Naive thymus-derived CD4-positive, alpha-beta T cell (primary cell): ENCODE measurements at regions not wholly inside any gene's neighbourhood (a gene's known extent, or its start where the extent isn't known, plus 50 kb on each side); places are given as distances from the start of the nearest gene placed in this dataset.

Experiments used
- ATAC-seq: fragments of 150-1000 bp; cut with Tn5 transposase; 2 replicates; pipeline ENCODE4 v1.10.0; 2021; ENCODE audit warnings: mild to moderate bottlenecking, moderate library complexity
- CTCF ChIA-PET: fragments of 350-600 bp; sonication (Branson Sonifier 250); formaldehyde crosslinking; loops from one replicate; lab custom pipeline; 2021; ENCODE audit warnings: antibody characterized with exemption; lab: Charles Lee
- POLR2A ChIA-PET: fragments of 350-600 bp; sonication (Branson Sonifier 250); formaldehyde crosslinking; loops from one replicate; lab custom pipeline; 2021; ENCODE audit warnings: antibody characterized with exemption, inconsistent platforms; lab: Charles Lee
- DNase-seq, 9 donors: peaks; one replicate each; pipeline versions ENCODE4 v3.0.0 to v3.0.0-alpha.2; 2020 to 2022; ENCODE audit warnings: mixed read lengths in 1 of 9
- H3K27ac ChIP-seq: one replicate; pipeline ENCODE4 v1.7.0; 2013; ENCODE audit warnings: mild to moderate bottlenecking, low read depth, low read length, moderate library complexity
- H3K27me3 ChIP-seq, 2 donors: one replicate each; pipeline ENCODE4 v1.7.0; 2013; ENCODE audit warnings: low read length in 2 of 2, mild to moderate bottlenecking in 2 of 2, moderate library complexity in 2 of 2; ENCODE audit not compliant: control insufficient read depth in 2 of 2, insufficient read depth in 2 of 2
- H3K36me3 ChIP-seq, 3 experiments: 1 replicate in 2 of 3; 2 replicates in 1 of 3; pipeline ENCODE4 v1.7.0; 2013; ENCODE audit warnings: low read length in 3 of 3, mild to moderate bottlenecking in 3 of 3, moderate library complexity in 1 of 3; ENCODE audit not compliant: insufficient read depth in 3 of 3, control insufficient read depth in 2 of 3
- H3K4me1 ChIP-seq, 2 donors: one replicate each; pipeline ENCODE4 v1.7.0; 2013; ENCODE audit warnings: low read length in 2 of 2, mild to moderate bottlenecking in 2 of 2, moderate library complexity in 1 of 2; ENCODE audit not compliant: control insufficient read depth in 2 of 2, insufficient read depth in 2 of 2
- H3K4me3 ChIP-seq: 2 replicates; pipeline ENCODE4 v1.7.0; 2013; ENCODE audit warnings: mild to moderate bottlenecking, low read length
- H3K9me3 ChIP-seq, 3 experiments: 1 replicate in 2 of 3; 2 replicates in 1 of 3; pipeline ENCODE4 v1.7.0; 2013; ENCODE audit warnings: low read length in 3 of 3; ENCODE audit not compliant: control insufficient read depth in 2 of 3
- H3K27ac Mint-ChIP-seq, 9 donors: one replicate each; pipeline ENCODE4 v1.8.0; 2020 to 2022; ENCODE audit warnings: mixed read lengths in 9 of 9, mild to moderate bottlenecking in 8 of 9, moderate library complexity in 5 of 9, inconsistent platforms in 2 of 9
- H3K27me3 Mint-ChIP-seq, 5 donors: one replicate each; pipeline ENCODE4 v1.8.0; 2021 to 2022; ENCODE audit warnings: mixed read lengths in 5 of 5, mild to moderate bottlenecking in 1 of 5
- H3K36me3 Mint-ChIP-seq, 5 donors: one replicate each; pipeline ENCODE4 v1.8.0; 2020 to 2022; ENCODE audit warnings: mixed read lengths in 5 of 5, mild to moderate bottlenecking in 3 of 5, inconsistent platforms in 1 of 5
- H3K4me1 Mint-ChIP-seq, 7 donors: one replicate each; pipeline ENCODE4 v1.8.0; 2020 to 2022; ENCODE audit warnings: mixed read lengths in 7 of 7, mild to moderate bottlenecking in 3 of 7, inconsistent platforms in 1 of 7
- H3K4me3 Mint-ChIP-seq, 10 donors: one replicate each; pipeline ENCODE4 v1.8.0; 2020 to 2022; ENCODE audit warnings: mild to moderate bottlenecking in 10 of 10, mixed read lengths in 10 of 10, moderate library complexity in 6 of 10, inconsistent platforms in 2 of 10
- H3K9me3 Mint-ChIP-seq, 11 donors: one replicate each; pipeline ENCODE4 v1.8.0; 2020 to 2022; ENCODE audit warnings: mixed read lengths in 11 of 11, mild to moderate bottlenecking in 4 of 11, inconsistent platforms in 1 of 11, moderate library complexity in 1 of 11
- intact Hi-C, 2 donors: fragments of 100-400 bp; cut with micrococcal nuclease; formaldehyde crosslinking; loops; one replicate each; pipeline ENCODE4 v1.15.1; 2023

DNA sequence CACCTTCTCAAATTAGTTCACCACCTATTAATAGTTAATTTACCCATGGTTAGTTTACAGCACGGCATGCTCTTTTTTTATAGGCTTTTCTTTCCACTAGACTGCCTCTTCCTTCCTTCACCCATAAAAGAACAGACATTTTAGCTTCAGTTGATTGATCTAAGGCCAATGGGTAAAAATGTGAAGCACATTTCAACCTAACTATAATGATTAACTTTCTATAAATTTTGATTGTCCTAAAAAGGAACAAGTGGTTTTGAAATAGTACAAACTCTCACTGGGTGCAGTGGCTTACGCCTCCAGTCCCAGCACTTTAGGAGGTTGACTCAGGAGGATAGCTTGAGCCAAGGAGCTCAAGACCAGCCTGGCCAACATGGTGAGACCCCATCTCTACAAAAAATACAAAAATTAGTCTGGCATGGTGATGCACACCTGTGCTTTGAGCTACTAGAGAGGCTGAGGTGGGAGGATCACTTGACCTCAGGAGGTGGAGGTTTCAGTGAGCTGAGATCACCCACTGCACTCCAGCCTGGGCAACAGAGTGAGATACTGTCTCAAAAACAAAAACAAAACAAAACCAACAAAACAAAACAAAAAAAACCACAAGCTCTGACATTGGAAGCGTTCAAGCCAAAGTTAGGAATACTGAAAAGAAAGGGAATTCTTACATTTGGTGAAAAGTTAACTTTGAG lies 89.9 kb upstream of the FAT1 start:
- Mint-ChIP-seq H3K9me3 (peaks cover 0 to 10% (median 0%) of the 10 kb centered on the region in 11 donors), H3K4me1 (no peaks in the 10 kb centered on the region), H3K36me3 (no peaks in the 10 kb centered on the region), H3K27me3 (no peaks in the 10 kb centered on the region), H3K4me3 (no peak overlapping the region), H3K27ac (no peak overlapping the region)
- no peak for DNase-seq
- no peak for ATAC-seq
- ChIA-PET CTCF (no interaction called here), POLR2A (no interaction called here)
- Histone ChIP-seq H3K4me3 (no peak overlapping the region), H3K36me3 (no peaks in the 10 kb centered on the region), H3K9me3 (no peaks in the 10 kb centered on the region), H3K4me1 (no peaks in the 10 kb centered on the region), H3K27me3 (no peaks in the 10 kb centered on the region), H3K27ac (no peak overlapping the region)
- intact Hi-C loops = no loop called here

DNA sequence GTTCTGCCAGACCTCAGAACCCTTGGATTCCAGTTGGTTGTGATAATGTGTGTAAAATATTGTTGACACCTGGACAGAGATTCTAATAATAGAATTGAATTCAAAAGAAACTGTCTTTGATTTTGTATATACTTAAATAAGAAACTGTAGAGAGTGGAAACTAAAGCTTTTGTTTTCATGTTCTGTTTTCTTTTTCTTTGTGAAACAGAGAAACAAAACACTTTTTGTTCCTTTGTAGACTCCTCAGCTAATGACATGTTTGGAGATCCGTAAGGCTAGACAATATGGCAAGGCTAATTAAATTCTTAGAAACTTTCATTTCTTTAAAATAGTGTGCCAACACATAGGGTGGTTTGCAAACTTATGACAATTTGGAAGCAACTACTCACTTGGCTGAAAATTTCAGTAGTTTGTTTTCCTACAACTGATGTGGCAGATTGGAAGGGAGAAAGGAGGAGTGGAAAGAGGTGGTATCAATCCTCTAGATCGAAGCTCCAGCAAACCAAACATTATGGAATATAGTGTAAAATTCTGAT lies 90.9 kb upstream of the FAT1 start:
- Mint-ChIP-seq H3K36me3 (no peaks in the 10 kb centered on the region), H3K9me3 (peaks cover 0 to 10% (median 0%) of the 10 kb centered on the region in 11 donors), H3K27ac (no peak overlapping the region), H3K4me3 (no peak overlapping the region), H3K27me3 (no peaks in the 10 kb centered on the region), H3K4me1 (no peaks in the 10 kb centered on the region)
- Histone ChIP-seq H3K27me3 (no peaks in the 10 kb centered on the region), H3K4me3 (no peak overlapping the region), H3K4me1 (no peaks in the 10 kb centered on the region), H3K27ac (no peak overlapping the region), H3K36me3 (no peaks in the 10 kb centered on the region), H3K9me3 (no peaks in the 10 kb centered on the region)
- intact Hi-C loops = no loop called here
- ATAC-seq (no peak), DNase-seq (no peak)
- CTCF ChIA-PET = no interaction called here
- POLR2A ChIA-PET = no interaction called here

DNA sequence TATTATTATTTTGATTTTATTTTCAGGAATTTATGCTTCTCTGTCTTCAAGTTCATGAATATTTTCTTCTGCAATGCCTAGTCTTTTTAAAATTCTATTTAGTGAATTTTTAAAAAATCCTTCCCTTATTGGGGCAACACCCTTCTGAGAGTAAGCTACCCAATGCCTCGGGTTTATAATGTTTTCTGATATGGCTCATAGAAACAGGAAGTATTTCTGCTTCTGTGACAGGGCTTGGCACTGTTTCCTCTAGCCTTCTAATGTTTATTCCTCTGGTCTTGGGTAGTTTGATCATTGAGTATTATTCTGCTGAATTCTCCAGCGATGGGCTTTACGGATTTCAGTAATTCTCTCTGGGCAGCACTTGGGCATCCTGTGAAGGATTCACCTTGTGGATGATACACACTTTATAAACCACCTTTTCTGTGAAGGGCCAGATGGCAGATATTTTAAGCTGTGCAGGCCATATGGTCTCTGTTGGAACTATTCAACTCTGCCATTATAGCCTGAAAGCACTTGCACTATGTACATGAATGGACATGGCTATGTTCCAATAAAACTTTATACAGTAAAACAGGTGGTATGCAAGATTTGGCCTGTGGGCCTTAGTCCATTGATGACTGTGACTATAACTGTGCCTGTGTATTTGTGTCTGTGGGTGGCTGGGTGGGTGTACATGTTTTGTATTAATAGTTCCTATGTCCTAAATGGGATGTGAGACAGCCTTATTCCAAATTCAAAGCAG lies 95.9 kb upstream of the FAT1 start:
- intact Hi-C loops = no loop called here
- H3K4me1 Mint-ChIP-seq = no peaks in the 10 kb centered on the region

DNA sequence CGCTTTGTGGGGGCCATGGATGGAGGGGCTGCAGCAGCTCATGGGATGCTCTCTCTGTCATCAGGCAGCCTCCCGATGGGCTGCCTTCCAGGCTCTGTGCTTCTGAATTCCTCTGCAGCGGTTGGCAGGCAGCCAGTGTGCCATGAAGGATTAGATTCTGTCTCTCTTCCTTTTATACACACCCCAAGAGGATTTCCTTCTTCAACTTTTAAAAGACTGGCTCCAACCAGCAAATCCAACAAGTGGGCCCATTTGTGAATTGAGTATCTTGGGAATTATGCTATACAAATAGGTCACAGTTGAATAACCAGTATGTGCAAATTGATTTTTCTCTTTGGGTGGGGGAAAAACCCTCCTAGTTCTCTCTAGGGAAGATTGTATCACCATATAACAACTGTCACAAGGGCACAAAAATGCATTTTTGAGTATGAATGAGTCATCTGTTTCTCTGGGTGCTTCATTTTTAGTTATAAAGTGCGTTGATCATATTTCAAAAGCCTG lies 96.8 kb upstream of the FAT1 start:
- intact Hi-C loops = no loop called here
- ATAC-seq (no peak), DNase-seq (no peak)
- Histone ChIP-seq H3K27me3 (no peaks in the 10 kb centered on the region), H3K4me3 (no peak overlapping the region), H3K4me1 (no peaks in the 10 kb centered on the region), H3K9me3 (no peaks in the 10 kb centered on the region), H3K27ac (no peak overlapping the region), H3K36me3 (no peaks in the 10 kb centered on the region)
- H3K4me1 Mint-ChIP-seq = no peaks in the 10 kb centered on the region
- ChIA-PET POLR2A (no interaction called here), CTCF (no interaction called here)
- no peak overlapping the region for H3K4me3 Mint-ChIP-seq
- peaks cover 0 to 6% (median 1%) of the 10 kb centered on the region in 11 donors for H3K9me3 Mint-ChIP-seq
- H3K36me3 Mint-ChIP-seq = no peaks in the 10 kb centered on the region
- H3K27ac Mint-ChIP-seq = no peak overlapping the region
- no peaks in the 10 kb centered on the region for H3K27me3 Mint-ChIP-seq

More for the DNA sequence above, 95.9 kb upstream of the FAT1 start:
- Histone ChIP-seq H3K27ac (no peak overlapping the region), H3K27me3 (no peaks in the 10 kb centered on the region), H3K36me3 (no peaks in the 10 kb centered on the region), H3K9me3 (no peaks in the 10 kb centered on the region), H3K4me3 (no peak overlapping the region), H3K4me1 (no peaks in the 10 kb centered on the region)
- no peak overlapping the region for H3K27ac Mint-ChIP-seq
- no peak overlapping the region for H3K4me3 Mint-ChIP-seq
- H3K9me3 Mint-ChIP-seq = peaks cover 0 to 6% (median 1%) of the 10 kb centered on the region in 11 donors
- H3K36me3 Mint-ChIP-seq = no peaks in the 10 kb centered on the region
- no peak for DNase-seq
- ChIA-PET CTCF (no interaction called here), POLR2A (no interaction called here)
- no peak for ATAC-seq
- H3K27me3 Mint-ChIP-seq = no peaks in the 10 kb centered on the region

DNA sequence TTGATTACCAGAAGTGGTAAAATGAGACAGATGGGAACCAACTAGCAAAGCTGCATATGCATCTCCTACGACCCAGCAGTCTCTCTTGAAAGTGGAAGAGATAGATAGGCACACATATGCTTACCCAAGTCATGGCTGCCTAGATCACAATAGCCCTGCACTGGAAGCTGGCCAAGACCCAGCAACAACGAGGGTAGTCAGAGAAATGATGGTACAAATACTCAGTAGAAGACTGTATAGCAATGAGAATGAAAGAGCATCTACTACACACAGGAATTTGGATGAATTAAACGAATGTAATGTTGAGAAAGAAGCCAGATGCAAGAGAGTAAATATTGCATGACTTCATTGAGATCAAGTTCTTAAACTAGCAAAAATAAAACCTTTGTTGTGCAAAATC lies 100.3 kb upstream of the FAT1 start:
- Mint-ChIP-seq H3K4me3 (no peak overlapping the region), H3K27me3 (no peaks in the 10 kb centered on the region), H3K4me1 (no peaks in the 10 kb centered on the region), H3K9me3 (peaks cover 0 to 11% (median 2%) of the 10 kb centered on the region in 11 donors), H3K27ac (no peak overlapping the region), H3K36me3 (peaks cover 0 to 3% (median 0%) of the 10 kb centered on the region in 5 donors)
- Histone ChIP-seq H3K4me3 (no peak overlapping the region), H3K36me3 (no peaks in the 10 kb centered on the region), H3K27ac (no peak overlapping the region), H3K4me1 (no peaks in the 10 kb centered on the region), H3K27me3 (no peaks in the 10 kb centered on the region), H3K9me3 (no peaks in the 10 kb centered on the region)
- ChIA-PET POLR2A (no interaction called here), CTCF (no interaction called here)
- intact Hi-C loops = no loop called here
- ATAC-seq = no peak
- DNase-seq = no peak

DNA sequence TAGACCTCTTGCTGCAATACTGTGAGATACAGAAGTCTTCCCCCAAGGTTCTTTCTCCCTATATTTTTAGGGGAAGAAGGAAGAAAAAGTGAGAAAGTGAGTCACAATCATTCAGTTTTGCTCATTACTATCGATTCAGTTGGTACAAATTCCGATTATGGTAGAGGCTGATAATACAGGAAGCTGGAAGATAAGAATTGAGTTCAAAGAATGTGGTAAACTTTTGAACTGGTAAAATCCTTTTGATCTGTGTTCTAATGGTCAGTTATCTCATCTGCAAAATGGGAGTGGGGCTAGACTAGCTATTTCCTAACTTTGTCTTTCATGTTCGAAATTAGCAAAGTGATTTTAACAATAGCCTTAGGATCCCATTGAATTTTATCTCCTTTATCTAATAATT lies 101.4 kb upstream of the FAT1 start:
- Mint-ChIP-seq H3K36me3 (peaks cover 0 to 3% (median 0%) of the 10 kb centered on the region in 5 donors), H3K9me3 (peaks cover 0 to 17% (median 4%) of the 10 kb centered on the region in 11 donors), H3K27ac (no peak overlapping the region), H3K4me3 (no peak overlapping the region), H3K27me3 (no peaks in the 10 kb centered on the region), H3K4me1 (no peaks in the 10 kb centered on the region)
- Histone ChIP-seq H3K27ac (no peak overlapping the region), H3K4me3 (no peak overlapping the region), H3K4me1 (no peaks in the 10 kb centered on the region), H3K9me3 (no peaks in the 10 kb centered on the region), H3K36me3 (no peaks in the 10 kb centered on the region), H3K27me3 (no peaks in the 10 kb centered on the region)
- ChIA-PET CTCF (no interaction called here), POLR2A (no interaction called here)
- ATAC-seq = no peak
- intact Hi-C loops = no loop called here
- no peak for DNase-seq
